WTC11 (cell line): ENCODE measurements at regions not wholly inside any gene's neighbourhood (a gene's known extent, or its start where the extent isn't known, plus 50 kb on each side); places are given as distances from the start of the nearest gene placed in this dataset.

Experiments used
- ATAC-seq: fragments of 200-7000 bp; cut with Tn5 transposase; 2 replicates; pipeline ENCODE4 v1.10.0; 2021; ENCODE audit warnings: mild to moderate bottlenecking, moderate library complexity
- CTCF ChIA-PET: fragments of 300-600 bp; sonication (Branson Sonifier 250); formaldehyde crosslinking; loops from one replicate; lab custom pipeline; 2021; ENCODE audit warnings: antibody characterized with exemption; lab: Charles Lee
- POLR2A ChIA-PET: fragments of 350-600 bp; sonication (Branson Sonifier 250); formaldehyde crosslinking; loops from one replicate; lab custom pipeline; 2021; ENCODE audit warnings: antibody characterized with exemption; lab: Charles Lee
- DNase-seq: peaks from one replicate; pipeline ENCODE4 v3.0.0; 2021; ENCODE audit warnings: low spot score
- H3K27ac Mint-ChIP-seq: 2 replicates; pipeline ENCODE4 v1.8.0; 2021; ENCODE audit warnings: mixed read lengths
- H3K27me3 Mint-ChIP-seq: 2 replicates; pipeline ENCODE4 v1.8.0; 2021; ENCODE audit warnings: low read depth, mild to moderate bottlenecking, moderate library complexity, mixed read lengths
- H3K36me3 Mint-ChIP-seq: 2 replicates; pipeline ENCODE4 v1.8.0; 2021; ENCODE audit warnings: mixed read lengths
- H3K4me1 Mint-ChIP-seq: 2 replicates; pipeline ENCODE4 v1.8.0; 2022; ENCODE audit warnings: mixed read lengths
- H3K4me3 Mint-ChIP-seq: 2 replicates; pipeline ENCODE4 v1.8.0; 2021; ENCODE audit warnings: mild to moderate bottlenecking, moderate library complexity, mixed read lengths
- H3K9me3 Mint-ChIP-seq: 2 replicates; pipeline ENCODE4 v1.8.0; 2021; ENCODE audit warnings: mixed read lengths
- ATF2 ChIP-seq: sonication (generic); formaldehyde crosslinking; IDR thresholded peaks from 2 replicates; pipeline ENCODE4 v1.8.1; 2022; ENCODE audit warnings: low read depth, missing genetic modification reagents, borderline replicate concordance
- CBFB ChIP-seq: sonication (generic); formaldehyde crosslinking; IDR thresholded peaks from 2 replicates; pipeline ENCODE4 v1.8.1; 2022; ENCODE audit warnings: mild to moderate bottlenecking, low read depth, missing genetic modification reagents
- CTCF ChIP-seq: fragments of 200-600 bp; IDR thresholded peaks from 2 replicates; pipeline ENCODE4 v1.8.0; 2022; ENCODE audit warnings: antibody characterized with exemption
- E2F4 ChIP-seq: sonication (generic); formaldehyde crosslinking; IDR thresholded peaks from 2 replicates; pipeline ENCODE4 v1.8.1; 2022; ENCODE audit warnings: low read depth, mild to moderate bottlenecking, moderate library complexity, missing genetic modification reagents, borderline replicate concordance
- ELF4 ChIP-seq: sonication (generic); formaldehyde crosslinking; IDR thresholded peaks from 2 replicates; pipeline ENCODE4 v1.8.1; 2022; ENCODE audit warnings: low read depth, mild to moderate bottlenecking, moderate library complexity, missing genetic modification reagents
- EMX1 ChIP-seq: fragments of 250-450 bp; sonication (Bioruptor Pico); IDR thresholded peaks from 2 replicates; pipeline ENCODE4 v1.8.0; 2021; ENCODE audit warnings: mild to moderate bottlenecking
- ESRRA ChIP-seq: sonication (generic); formaldehyde crosslinking; IDR thresholded peaks from 2 replicates; pipeline ENCODE4 v1.8.1; 2022; ENCODE audit warnings: mild to moderate bottlenecking, missing genetic modification reagents, borderline replicate concordance
- ETV6 ChIP-seq: sonication (generic); formaldehyde crosslinking; IDR thresholded peaks from 2 replicates; pipeline ENCODE4 v1.8.1; 2022; ENCODE audit warnings: mild to moderate bottlenecking, missing genetic modification reagents
- FOXP1 ChIP-seq: sonication (generic); formaldehyde crosslinking; IDR thresholded peaks from 2 replicates; pipeline ENCODE4 v1.8.0; 2022; ENCODE audit warnings: missing genetic modification reagents, mild to moderate bottlenecking, moderate library complexity, borderline replicate concordance
- GABPB1 ChIP-seq: sonication (generic); formaldehyde crosslinking; IDR thresholded peaks from 2 replicates; pipeline ENCODE4 v1.8.1; 2023; ENCODE audit warnings: mild to moderate bottlenecking, missing genetic modification reagents
- GRHL2 ChIP-seq: fragments of 250-450 bp; sonication (Bioruptor Pico); IDR thresholded peaks from 2 replicates; pipeline ENCODE4 v1.8.0; 2022; ENCODE audit warnings: mild to moderate bottlenecking, moderate library complexity; ENCODE audit not compliant: insufficient replicate concordance, severe bottlenecking
- HMGXB4 ChIP-seq: sonication (generic); formaldehyde crosslinking; IDR thresholded peaks from 2 replicates; pipeline ENCODE4 v1.8.1; 2023; ENCODE audit warnings: mild to moderate bottlenecking, moderate library complexity, missing genetic modification reagents
- JAZF1 ChIP-seq: fragments of 250-450 bp; sonication (Bioruptor Pico); IDR thresholded peaks from 2 replicates; pipeline ENCODE4 v1.9.0; 2021; ENCODE audit warnings: moderate library complexity, mild to moderate bottlenecking, inconsistent platforms
- MXD4 ChIP-seq: fragments of 250-450 bp; sonication (Bioruptor Pico); IDR thresholded peaks from 2 replicates; pipeline ENCODE4 v1.8.0; 2021; ENCODE audit warnings: mild to moderate bottlenecking, moderate library complexity, borderline replicate concordance
- NFYB ChIP-seq: sonication (generic); formaldehyde crosslinking; conservative IDR thresholded peaks from 2 replicates; pipeline ENCODE4 v1.8.0; 2022; ENCODE audit warnings: low read depth, missing genetic modification reagents
- RELA ChIP-seq: sonication (generic); formaldehyde crosslinking; IDR thresholded peaks from 2 replicates; pipeline ENCODE4 v1.8.1; 2022; ENCODE audit warnings: missing genetic modification reagents, mild to moderate bottlenecking, borderline replicate concordance
- TEAD4 ChIP-seq: sonication (generic); formaldehyde crosslinking; IDR thresholded peaks from 2 replicates; pipeline ENCODE4 v1.8.0; 2022; ENCODE audit warnings: mild to moderate bottlenecking, missing genetic modification reagents
- TP53 ChIP-seq: sonication (generic); formaldehyde crosslinking; IDR thresholded peaks from 2 replicates; pipeline ENCODE4 v1.8.1; 2023; ENCODE audit warnings: mild to moderate bottlenecking, missing genetic modification reagents
- USF1 ChIP-seq: sonication (generic); formaldehyde crosslinking; IDR thresholded peaks from 2 replicates; pipeline ENCODE4 v1.8.0; 2022; ENCODE audit warnings: mild to moderate bottlenecking, missing genetic modification reagents
- ZNF396 ChIP-seq: fragments of 250-450 bp; sonication (Bioruptor Pico); IDR thresholded peaks from 2 replicates; pipeline ENCODE4 v1.8.0; 2021; ENCODE audit warnings: mild to moderate bottlenecking, moderate library complexity, borderline replicate concordance
- ZNF425 ChIP-seq: fragments of 250-450 bp; sonication (Bioruptor Pico); conservative IDR thresholded peaks from 2 replicates; pipeline ENCODE4 v1.9.0; 2021; ENCODE audit warnings: mild to moderate bottlenecking
- ZNF512 ChIP-seq: sonication (generic); formaldehyde crosslinking; IDR thresholded peaks from 2 replicates; pipeline ENCODE4 v1.8.1; 2022; ENCODE audit warnings: missing genetic modification reagents, borderline replicate concordance

GRCh38 chr3:182568876-182569275, 224.4 kb upstream of the ATP11B start (continued):
- TF ChIP-seq ETV6 = no peak
- TF ChIP-seq NFYB = no peak
- no peak for TF ChIP-seq GABPB1 (CRISPR knock-in tag)
- no peak for TF ChIP-seq USF1
- TF ChIP-seq FOXP1 (CRISPR knock-in tag) = no peak
- no peak for TF ChIP-seq ATF2 (CRISPR knock-in tag)
- TF ChIP-seq GRHL2 (CRISPR knock-in tag) = no peak
- TF ChIP-seq ZNF396 (CRISPR knock-in tag) = no peak
- no peak for TF ChIP-seq ELF4 (CRISPR knock-in tag)
- TF ChIP-seq TP53 (CRISPR knock-in tag) = no peak

GRCh38 chr3:182570946-182571594, 222.2 kb upstream of the ATP11B start:
- Mint-ChIP-seq H3K27me3 (no peaks in the 10 kb centered on the region), H3K27ac (no peak overlapping the region), H3K9me3 (peaks cover 16% of the 10 kb centered on the region), H3K4me1 (peaks cover 30% of the 10 kb centered on the region), H3K4me3 (no peak overlapping the region), H3K36me3 (no peaks in the 10 kb centered on the region)
- ATAC-seq (no peak), DNase-seq (no peak)
- POLR2A ChIA-PET = no interaction called here
- CTCF ChIA-PET = no interaction called here
- TF ChIP-seq CTCF (no peak), HMGXB4 (CRISPR knock-in tag) (no peak), E2F4 (no peak), EMX1 (CRISPR knock-in tag) (no peak), JAZF1 (CRISPR knock-in tag) (no peak), RELA (no peak), ETV6 (no peak)

- Mint-ChIP-seq H3K36me3 (no peaks in the 10 kb centered on the region), H3K27me3 (no peaks in the 10 kb centered on the region), H3K4me1 (no peaks in the 10 kb centered on the region), H3K9me3 (peaks cover 16% of the 10 kb centered on the region), H3K27ac (no peak overlapping the region), H3K4me3 (no peak overlapping the region)
- ATAC-seq = no peak
- DNase-seq = no peak
- ChIA-PET CTCF (no interaction called here), POLR2A (interaction anchor here (0.5 kb wide), 1 partner anchor 1146 kb away, joined by 7 read pairs; no protein-coding TSS in a partner anchor)
- TF ChIP-seq MXD4 = no peak
- TF ChIP-seq CBFB (CRISPR knock-in tag) = no peak
- TF ChIP-seq ZNF512 (CRISPR knock-in tag) = no peak
- TF ChIP-seq ZNF425 (CRISPR knock-in tag) = no peak
- TF ChIP-seq E2F4 = no peak
- no peak for TF ChIP-seq ESRRA (CRISPR knock-in tag)
- TF ChIP-seq TP53 (CRISPR knock-in tag) = no peak
- no peak for TF ChIP-seq TEAD4 (CRISPR knock-in tag)
Observed at GRCh38 chr3:182575941-182576340, 217.4 kb upstream of the ATP11B start.
